Aorta (tissue), 5 donors: ENCODE measurements at regions not wholly inside any gene's neighbourhood (a gene's known extent, or its start where the extent isn't known, plus 50 kb on each side); places are given as distances from the start of the nearest gene placed in this dataset.
"Not testable (repeated sequence)": the region's sequence is repeated elsewhere in the genome, so short reads cannot be mapped to it uniquely, and the experiment has no call there.

Experiments used
- ATAC-seq: fragments of 200-7000 bp; cut with Tn5 transposase; one replicate; pipeline ENCODE4 v1.9.1; 2022; ENCODE audit warnings: moderate library complexity; ENCODE audit not compliant: low FRiP score
- DNase-seq, 2 donors: peaks; one replicate each; pipeline ENCODE4 v3.0.0-alpha.2; 2020
- H3K27ac ChIP-seq, 2 donors: one replicate each; pipeline ENCODE4 v1.5.1; 2013; ENCODE audit warnings: low read length in 2 of 2, mild to moderate bottlenecking in 2 of 2, moderate library complexity in 2 of 2, control low read depth in 1 of 2, inconsistent platforms in 1 of 2, low read depth in 1 of 2
- H3K27me3 ChIP-seq, 2 donors: one replicate each; pipeline ENCODE4 v1.6.1; 2013; ENCODE audit warnings: control low read depth in 1 of 2, low read length in 1 of 2, mild to moderate bottlenecking in 1 of 2, moderate library complexity in 1 of 2; ENCODE audit not compliant: insufficient read depth in 2 of 2, control insufficient read depth in 1 of 2
- H3K36me3 ChIP-seq, 2 donors: one replicate each; pipeline ENCODE4 v1.6.1; 2013; ENCODE audit warnings: control low read depth in 1 of 2, low read length in 1 of 2, mild to moderate bottlenecking in 1 of 2; ENCODE audit not compliant: insufficient read depth in 2 of 2, control insufficient read depth in 1 of 2
- H3K4me1 ChIP-seq, 2 donors: one replicate each; pipeline ENCODE4 v1.6.1; 2013; ENCODE audit warnings: low read length in 2 of 2, control low read depth in 1 of 2, mild to moderate bottlenecking in 1 of 2, moderate library complexity in 1 of 2; ENCODE audit not compliant: insufficient read depth in 2 of 2, control insufficient read depth in 1 of 2
- H3K4me3 ChIP-seq, 2 donors: one replicate each; pipeline ENCODE4 v1.5.1; 2013; ENCODE audit warnings: low read length in 2 of 2, control low read depth in 1 of 2, mild to moderate bottlenecking in 1 of 2
- H3K9me3 ChIP-seq: one replicate; pipeline ENCODE4 v1.6.1; 2013; ENCODE audit warnings: mild to moderate bottlenecking, low read length; ENCODE audit not compliant: control insufficient read depth
- WGBS, 2 donors: extraction: QIAGEN DNeasy Blood & Tissue Kit; methylation state at CpG; one replicate each; pipeline ENCODE4 v1.1.7; 2013; 5-methylcytosine and 5-hydroxymethylcytosine counted together
- intact Hi-C, 2 donors: fragments of 100-400 bp; cut with DNase I; formaldehyde crosslinking; loops; one replicate each; pipeline versions ENCODE4 v1.14.2 to v1.15.0; 2022
- donor health status: healthy with polysubstance abuse.
- donor health status: Bipolar disorder and iron deficiency.
- donor health status: DM: no; HTN: no; CAD: no.
- donor health status: DM: no; HTN: no; CAD: no.
- donor health status: DM: yes; HTN: yes; CAD: no.

- WGBS, 2 donors, result 16 to 23% methylated on average over 2 of the region's 2 CpGs
Measured at GRCh38 chr10:20596911-20597310, 300.2 kb downstream of the NEBL start.

GRCh38 chr10:20596065-20596755, 300.9 kb downstream of the NEBL start:
- DNase-seq (no peak), ATAC-seq (no peak)
- Histone ChIP-seq H3K27ac (no peak overlapping the region), H3K27me3 (no peaks in the 10 kb centered on the region), H3K9me3 (no peaks in the 10 kb centered on the region), H3K4me3 (no peak overlapping the region), H3K36me3 (no peaks in the 10 kb centered on the region), H3K4me1 (peaks cover 5 to 6% of the 10 kb centered on the region in 2 donors)
- intact Hi-C loops, result loop anchor here in 1 of 2 donors (10.0 kb wide), 1 partner anchor 149 kb away; no protein-coding TSS in a partner anchor
- WGBS, 2 donors, result 7 to 10% methylated on average over 1 of the region's 1 CpG

More at GRCh38 chr10:20596911-20597310, 300.2 kb downstream of the NEBL start:
- intact Hi-C loops, result loop anchor here in 1 of 2 donors (10.0 kb wide), 1 partner anchor 148 kb away; no protein-coding TSS in a partner anchor
- H3K4me1 ChIP-seq, result peaks cover 5 to 6% of the 10 kb centered on the region in 2 donors
- H3K4me3 ChIP-seq, result no peak overlapping the region
- H3K9me3 ChIP-seq, result no peaks in the 10 kb centered on the region
- H3K27ac ChIP-seq, result no peak overlapping the region
- H3K36me3 ChIP-seq, result no peaks in the 10 kb centered on the region
- ATAC-seq, result no peak
- no peaks in the 10 kb centered on the region for H3K27me3 ChIP-seq
- DNase-seq, result no peak

- Histone ChIP-seq H3K27ac (peak overlapping the region in 1 of 2 donors; percentile 17), H3K4me1 (peaks cover 5 to 6% of the 10 kb centered on the region in 2 donors), H3K27me3 (no peaks in the 10 kb centered on the region), H3K4me3 (no peak overlapping the region), H3K36me3 (no peaks in the 10 kb centered on the region), H3K9me3 (no peaks in the 10 kb centered on the region)
- DNase-seq (no peak), ATAC-seq (peak; percentile 54)
- intact Hi-C loops, result loop anchor here in 1 of 2 donors (10.0 kb wide), 1 partner anchor 151 kb away; no protein-coding TSS in a partner anchor
- 82 to 89% methylated on average over 3 of the region's 3 CpGs for WGBS, 2 donors
Measured at GRCh38 chr10:20593649-20594048, 303.5 kb downstream of the NEBL start.

- H3K27me3 ChIP-seq, result no peaks in the 10 kb centered on the region
- H3K9me3 ChIP-seq, result peaks cover 4% of the 10 kb centered on the region
- no peak overlapping the region for H3K27ac ChIP-seq
- WGBS, 2 donors, result 50 to 61% methylated on average over 1 of the region's 1 CpG
- no peak for ATAC-seq
- intact Hi-C loops, result no loop called here
- H3K36me3 ChIP-seq, result no peaks in the 10 kb centered on the region
- H3K4me3 ChIP-seq, result no peak overlapping the region
- no peak for DNase-seq
- H3K4me1 ChIP-seq, result no peaks in the 10 kb centered on the region
Measured at GRCh38 chr10:20582041-20582440, 315.1 kb downstream of the NEBL start.

- Histone ChIP-seq H3K4me1 (no peaks in the 10 kb centered on the region), H3K9me3 (no peaks in the 10 kb centered on the region), H3K27me3 (no peaks in the 10 kb centered on the region), H3K4me3 (no peak overlapping the region), H3K36me3 (no peaks in the 10 kb centered on the region), H3K27ac (no peak overlapping the region)
- WGBS, 2 donors, result 91 to 96% methylated on average over 2 of the region's 2 CpGs
- DNase-seq, result no peak
- intact Hi-C loops, result no loop called here
- ATAC-seq, result no peak
Measured at GRCh38 chr10:20573924-20574323, 323.2 kb downstream of the NEBL start.

GRCh38 chr10:20555990-20556389, 341.1 kb downstream of the NEBL start:
- 83 to 89% methylated on average over 7 of the region's 7 CpGs for WGBS, 2 donors
- H3K27me3 ChIP-seq, H3K4me1 ChIP-seq, H3K27ac ChIP-seq, H3K4me3 ChIP-seq, DNase-seq, ATAC-seq, H3K9me3 ChIP-seq, H3K36me3 ChIP-seq, intact Hi-C loops: not testable (repeated sequence)

- intact Hi-C loops, result no loop called here
Measured at GRCh38 chr10:20552382-20552781, 344.7 kb downstream of the NEBL start.

GRCh38 chr10:20551761-20552160, 345.4 kb downstream of the NEBL start:
- peaks cover 1% of the 10 kb centered on the region for H3K9me3 ChIP-seq
- 91 to 92% methylated on average over 2 of the region's 2 CpGs for WGBS, 2 donors
- no peak overlapping the region for H3K4me3 ChIP-seq
- H3K27ac ChIP-seq, result no peak overlapping the region
- DNase-seq, result no peak
- H3K36me3 ChIP-seq, result peaks cover 0 to 3% of the 10 kb centered on the region in 2 donors
- H3K27me3 ChIP-seq, result no peaks in the 10 kb centered on the region
- no peak for ATAC-seq
- H3K4me1 ChIP-seq, result no peaks in the 10 kb centered on the region
- intact Hi-C loops, result no loop called here

More at GRCh38 chr10:20552382-20552781, 344.7 kb downstream of the NEBL start:
- peaks cover 0 to 3% of the 10 kb centered on the region in 2 donors for H3K36me3 ChIP-seq
- DNase-seq, result no peak
- H3K4me3 ChIP-seq, result no peak overlapping the region
- ATAC-seq, result no peak
- peaks cover 1% of the 10 kb centered on the region for H3K9me3 ChIP-seq
- no peaks in the 10 kb centered on the region for H3K4me1 ChIP-seq
- WGBS, 2 donors, result 41 to 54% methylated on average over 3 of the region's 3 CpGs
- no peak overlapping the region for H3K27ac ChIP-seq
- no peaks in the 10 kb centered on the region for H3K27me3 ChIP-seq
